ENCODE measurements at regions not wholly inside any gene's neighbourhood (a gene's known extent, or its start where the extent isn't known, plus 50 kb on each side); places are given as distances from the start of the nearest gene placed in this dataset.

DNA sequence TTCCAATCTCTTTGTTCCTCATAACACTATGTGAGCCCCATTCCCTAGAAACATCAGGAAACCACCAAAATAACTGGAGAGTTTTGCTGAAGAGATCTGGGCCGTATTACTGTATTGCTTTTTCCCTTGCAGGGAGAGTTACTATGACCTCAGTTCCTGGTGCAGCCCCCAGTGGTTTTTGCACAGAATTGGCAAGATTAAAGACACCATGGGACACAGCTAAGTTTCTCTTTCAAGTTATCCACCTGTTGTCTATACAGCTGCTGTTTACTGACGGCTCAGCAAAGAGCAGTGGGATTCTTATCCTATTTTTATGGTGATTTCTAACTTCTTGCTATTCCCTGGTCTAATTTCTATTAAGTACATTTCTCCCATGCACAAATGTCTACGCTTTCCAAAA is 77.1 kb upstream of the SLC35F4 start:
- Histone ChIP-seq H4K91ac (replicated peaks; ENCODE audit: insufficient read length, low read length) (no peak overlapping the region), H3K79me2 (ENCODE audit: control insufficient read depth in 1 of 2, insufficient read depth in 2 of 2, low read length in 2 of 2) (no peaks in the 10 kb centered on the region), H3K4ac (replicated peaks; ENCODE audit: insufficient read length, low read depth, low read length) (no peak overlapping the region), H2BK5ac (ENCODE audit: low read depth, low read length) (no peak overlapping the region), H3K27me3 (replicated peaks in 1 of 4; ENCODE audit: control insufficient read depth in 3 of 4, extremely low read depth in 1 of 4, insufficient read depth in 3 of 4, low read length in 3 of 4) (no peaks in the 10 kb centered on the region), H3K4me3 (ENCODE audit: extremely low read depth in 1 of 4, insufficient read depth in 2 of 4, low read depth in 3 of 4, low read length in 4 of 4) (no peak overlapping the region), H3K14ac (ENCODE audit: insufficient read length) (no peak overlapping the region), H2BK15ac (ENCODE audit: low read length) (no peak overlapping the region), H2BK20ac (ENCODE audit: low read length) (no peak overlapping the region), H4K20me1 (replicated peaks in 1 of 2; ENCODE audit: control insufficient read depth in 1 of 2, insufficient read depth in 2 of 2, low read length in 2 of 2) (no peaks in the 10 kb centered on the region), H2AFZ (ENCODE audit: low read length) (no peak overlapping the region), H4K5ac (ENCODE audit: insufficient read length, low read depth, low read length) (no peak overlapping the region), H3K36me3 (ENCODE audit: control insufficient read depth in 2 of 4, insufficient read depth in 4 of 4, low read length in 3 of 4) (no peaks in the 10 kb centered on the region), H3K23me2 (ENCODE audit: low read depth, low read length) (no peaks in the 10 kb centered on the region; the same call in 1 of the 2 replicates), H3K23ac (ENCODE audit: insufficient read length) (no peak overlapping the region), H3K56ac (replicated peaks; ENCODE audit: insufficient read length, low read depth, low read length) (no peak overlapping the region), H3K18ac (ENCODE audit: extremely low read depth, low read length) (no peak overlapping the region), H3K79me1 (ENCODE audit: low read depth, low read length) (no peaks in the 10 kb centered on the region), H3K9ac (replicated peaks in 1 of 4; ENCODE audit: extremely low read depth in 1 of 4, low read depth in 3 of 4, low read length in 3 of 4) (no peak overlapping the region), H2AK5ac (ENCODE audit: low read depth, low read length) (no peak overlapping the region), H2BK12ac (ENCODE audit: low read depth, low read length) (no peak overlapping the region), H4K8ac (ENCODE audit: extremely low read depth, insufficient read depth, low read length) (no peak overlapping the region), H3K9me3 (ENCODE audit: insufficient read depth in 2 of 2, low read depth in 1 of 2, low read length in 1 of 2) (no peaks in the 10 kb centered on the region), H2BK120ac (replicated peaks; ENCODE audit: low read depth, low read length) (no peak overlapping the region), H3K27ac (ENCODE audit: low read depth, low read length) (no peak overlapping the region), H3K4me2 (ENCODE audit: insufficient read depth in 1 of 2, low read depth in 2 of 2, low read length in 2 of 2) (no peak overlapping the region; a peak in 1 of 4 replicates), H3K4me1 (replicated peaks in 1 of 4; ENCODE audit: control insufficient read depth in 3 of 4, insufficient read depth in 4 of 4, low read length in 3 of 4) (peaks cover 3 to 16% (median 9%) of the 10 kb centered on the region in 4 experiments; a peak in 5 of 7 replicates)
- POLR2A ChIA-PET (ENCODE audit: partially characterized antibody), result no interaction called here
- CTCF ChIA-PET (ENCODE audit: partially characterized antibody), result interaction anchor here (0.9 to 1.6 kb wide), 5 partner anchors 8 to 71 kb away, joined by 3 to 4 read pairs (median 3); no protein-coding TSS in a partner anchor
- 78% methylated on average over 3 of the region's 3 CpGs; no CpG with 5 or more reads in 1 of the 2 experiments for WGBS, 2 experiments (ENCODE audit: extremely low coverage in 1 of 2, insufficient coverage in 1 of 2, insufficient read length in 1 of 2, insufficient replicate concordance in 2 of 2, low coverage in 1 of 2, low lambda C conversion rate in 2 of 2, missing lambda C conversion rate in 1 of 2)
- FAIRE-seq (no peak), DNase-seq (ENCODE audit: low read depth in 1 of 2, low spot score in 2 of 2) (no peak)
- TF ChIP-seq BRCA1 (IDR thresholded peaks at IDR 0.05; ENCODE audit: low read depth, low read length) (no peak), TCF12 (IDR thresholded peaks at IDR 0.05; ENCODE audit: low read depth, low read length) (0 out of 2 replicates have a peak, but pooled peaks have one; percentile 18)

Data from H1 (cell line).